IMR-90 (cell line): ENCODE measurements at regions not wholly inside any gene's neighbourhood (a gene's known extent, or its start where the extent isn't known, plus 50 kb on each side); places are given as distances from the start of the nearest gene placed in this dataset.

ENCODE experiments used
- ATAC-seq: fragments of 200-7000 bp; cut with Tn5 transposase; 2 replicates; pipeline ENCODE4 v1.9.1; 2020; ENCODE audit warnings: low read depth, mild to moderate bottlenecking, moderate library complexity
- BruUV-seq: library from RNA; stranded (reverse); fragments of 400-500 nt; replicated peaks from 2 replicates; lab custom pipeline; 2021; lab: Mats Ljungman, UMichigan
- CTCF ChIA-PET: fragments of 300-600 bp; formaldehyde crosslinking; extraction: SDS; loops from one replicate; lab custom pipeline; 2021; ENCODE audit warnings: antibody characterized with exemption; lab: Yijun Ruan, JAX
- POLR2A ChIA-PET: fragments of 300-600 bp; sonication (Branson Sonifier 250); formaldehyde crosslinking; loops from one replicate; lab custom pipeline; 2022; ENCODE audit warnings: antibody characterized with exemption; ENCODE audit not compliant: unreplicated experiment; lab: Charles Lee
- DNase-seq: peaks from one replicate; pipeline ENCODE4 v3.0.0; 2013
- H2AFZ ChIP-seq: replicated peaks from 2 replicates; pipeline ENCODE3; 2013; ENCODE audit warnings: low read length, mild to moderate bottlenecking; ENCODE audit not compliant: poor library complexity
- H2AK5ac ChIP-seq: 2 replicates; pipeline ENCODE4 v1.6.1; 2013; ENCODE audit warnings: low read depth, low read length, inconsistent platforms
- H2AK9ac ChIP-seq: replicated peaks from 2 replicates; pipeline ENCODE3; 2013; ENCODE audit warnings: mild to moderate bottlenecking, low read depth, low read length, moderate library complexity; ENCODE audit not compliant: poor library complexity
- H2BK120ac ChIP-seq: 2 replicates; pipeline ENCODE4 v1.6.1; 2013; ENCODE audit warnings: low read depth, low read length, inconsistent platforms
- H2BK15ac ChIP-seq: 3 replicates; pipeline ENCODE4 v1.6.1; 2013; ENCODE audit warnings: low read depth, low read length, inconsistent platforms
- H2BK20ac ChIP-seq: 2 replicates; pipeline ENCODE4 v1.6.1; 2013; ENCODE audit warnings: low read depth, mild to moderate bottlenecking, inconsistent platforms, low read length, moderate library complexity
- H2BK5ac ChIP-seq: 2 replicates; pipeline ENCODE4 v1.6.1; 2013; ENCODE audit warnings: mild to moderate bottlenecking, low read depth, low read length, inconsistent platforms; ENCODE audit not compliant: poor library complexity, severe bottlenecking
- H3K14ac ChIP-seq: replicated peaks from 2 replicates; pipeline ENCODE4 v1.6.1; 2013; ENCODE audit warnings: low read depth, low read length, inconsistent platforms
- H3K18ac ChIP-seq: 2 replicates; pipeline ENCODE4 v1.6.1; 2013; ENCODE audit warnings: low read depth, low read length, control low read depth
- H3K23ac ChIP-seq: 2 replicates; pipeline ENCODE4 v1.6.1; 2013; ENCODE audit warnings: low read depth, low read length, inconsistent platforms
- H3K27ac ChIP-seq: 2 replicates; pipeline ENCODE4 v1.5.1; 2013; ENCODE audit warnings: mild to moderate bottlenecking, control low read depth, low read length; ENCODE audit not compliant: insufficient read depth
- H3K27me3 ChIP-seq: 2 replicates; pipeline ENCODE4 v1.6.1; 2013; ENCODE audit warnings: low read length; ENCODE audit not compliant: control insufficient read depth, insufficient read depth
- H3K36me3 ChIP-seq: 2 replicates; pipeline ENCODE4 v1.6.1; 2013; ENCODE audit warnings: low read length, mixed read lengths; ENCODE audit not compliant: control insufficient read depth, insufficient read depth
- H3K4ac ChIP-seq: 2 replicates; pipeline ENCODE4 v1.6.1; 2013; ENCODE audit warnings: low read depth, low read length, inconsistent platforms
- H3K4me1 ChIP-seq: 2 replicates; pipeline ENCODE4 v1.6.1; 2013; ENCODE audit warnings: low read length, mixed read lengths; ENCODE audit not compliant: control insufficient read depth, insufficient read depth
- H3K4me2 ChIP-seq: 2 replicates; pipeline ENCODE4 v1.6.1; 2013; ENCODE audit warnings: low read depth, mild to moderate bottlenecking, control low read depth, low read length, moderate library complexity
- H3K4me3 ChIP-seq: 2 replicates; pipeline ENCODE4 v1.5.1; 2013; ENCODE audit warnings: low read depth, mild to moderate bottlenecking, control low read depth, low read length, moderate library complexity; ENCODE audit not compliant: insufficient read depth
- H3K56ac ChIP-seq: 2 replicates; pipeline ENCODE4 v1.6.1; 2013; ENCODE audit warnings: low read length, inconsistent platforms; ENCODE audit not compliant: insufficient read depth; ENCODE audit errors: extremely low read depth
- H3K79me1 ChIP-seq, 2 experiments: 2 replicates each; pipeline ENCODE4 v1.6.1; 2013; ENCODE audit warnings: low read length in 2 of 2, inconsistent platforms in 1 of 2, low read depth in 1 of 2
- H3K9ac ChIP-seq: 2 replicates; pipeline ENCODE4 v1.6.1; 2013; ENCODE audit warnings: low read depth, low read length, control low read depth
- H3K9me1 ChIP-seq: 2 replicates; pipeline ENCODE4 v1.6.1; 2013; ENCODE audit warnings: low read length, inconsistent platforms; ENCODE audit not compliant: insufficient read depth
- H3K9me3 ChIP-seq: 2 replicates; pipeline ENCODE4 v1.6.1; 2013; ENCODE audit warnings: low read length; ENCODE audit not compliant: control insufficient read depth, insufficient read depth
- H4K20me1 ChIP-seq: 2 replicates; pipeline ENCODE4 v1.6.1; 2013; ENCODE audit warnings: low read length, inconsistent platforms; ENCODE audit not compliant: insufficient read depth
- H4K5ac ChIP-seq: 2 replicates; pipeline ENCODE4 v1.6.1; 2013; ENCODE audit warnings: mild to moderate bottlenecking, low read depth, low read length, control low read depth
- H4K8ac ChIP-seq, 2 experiments: 2 replicates each; pipeline ENCODE4 v1.6.1; 2013; ENCODE audit warnings: low read depth in 2 of 2, low read length in 2 of 2, control low read depth in 1 of 2, inconsistent platforms in 1 of 2
- H4K91ac ChIP-seq: 2 replicates; pipeline ENCODE4 v1.6.1; 2013; ENCODE audit warnings: low read depth, low read length, inconsistent platforms; ENCODE audit not compliant: insufficient read depth
- FOS ChIP-seq: fragments of 150-350 bp; IDR thresholded peaks from 2 replicates; pipeline ENCODE4 v1.6.1; 2016; ENCODE audit warnings: low read depth, low read length
- dilution Hi-C: fragments of 300-500 bp; cut with HindIII; formaldehyde crosslinking; loops from one replicate; pipeline ENCODE4 v1.14.3; 2018; ENCODE audit warnings: low sequenced_read_pairs; ENCODE audit not compliant: unreplicated experiment
- in situ Hi-C: fragments of 300-500 bp; cut with MboI; formaldehyde crosslinking; loops from 3 replicates; pipeline ENCODE4 v1.14.3; 2019; ENCODE audit warnings: low sequenced_read_pairs, inconsistent platforms, mixed read lengths
- intact Hi-C: fragments of 100-400 bp; cut with micrococcal nuclease; formaldehyde crosslinking; loops from 2 replicates; pipeline ENCODE4 v1.10.0; 2022
- TF ChIP-seq, protein P1 (sequence below): conservative IDR thresholded peaks from 2 replicates; pipeline ENCODE4 v1.5.1; 2012; ENCODE audit warnings: mild to moderate bottlenecking, low read depth, low read length, improper control_type of control experiment

DNA sequence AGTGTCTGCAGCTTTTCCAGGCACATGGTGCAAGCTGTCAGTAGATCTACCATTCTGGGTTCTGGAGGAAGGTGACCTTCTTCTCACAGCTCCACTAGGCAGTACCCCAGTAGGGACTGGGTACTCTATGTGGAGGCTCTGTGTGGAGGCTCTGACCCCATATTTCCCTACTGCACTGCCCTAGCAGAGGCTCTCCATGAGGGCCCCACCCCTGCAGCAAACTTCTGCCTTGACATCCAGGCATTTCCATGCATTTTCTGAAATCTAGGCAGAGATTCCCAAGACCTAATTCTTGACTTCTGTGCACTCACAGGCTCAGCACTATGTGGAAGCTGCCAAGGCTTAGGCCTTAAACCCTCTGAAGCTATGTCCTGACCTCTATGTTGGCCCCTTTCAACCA lies 1060.0 kb downstream of the NAALADL2 start:
- dilution Hi-C loops: no loop called here
- CTCF ChIA-PET: no interaction called here
- BruUV-seq: no TSS peak

More for the DNA sequence above, 1060.0 kb downstream of the NAALADL2 start:
- no peak overlapping the region for H2BK15ac ChIP-seq
- no peak overlapping the region for H2BK20ac ChIP-seq
- H4K20me1 ChIP-seq: no peaks in the 10 kb centered on the region
- no peak overlapping the region for H3K23ac ChIP-seq
- H2AK9ac ChIP-seq: no peak overlapping the region
- no peak for ATAC-seq
- POLR2A ChIA-PET: no interaction called here
- no peaks in the 10 kb centered on the region for H3K9me1 ChIP-seq
- no peak for DNase-seq
- no peaks in the 10 kb centered on the region for H3K36me3 ChIP-seq
- H3K9ac ChIP-seq: no peak overlapping the region
- in situ Hi-C loops: no loop called here
- no peaks in the 10 kb centered on the region for H3K4me1 ChIP-seq
- no peak overlapping the region for H3K56ac ChIP-seq
- no peak overlapping the region for H4K8ac ChIP-seq
- H3K27ac ChIP-seq: no peak overlapping the region
- intact Hi-C loops: no loop called here
- TF ChIP-seq, protein P1, sequence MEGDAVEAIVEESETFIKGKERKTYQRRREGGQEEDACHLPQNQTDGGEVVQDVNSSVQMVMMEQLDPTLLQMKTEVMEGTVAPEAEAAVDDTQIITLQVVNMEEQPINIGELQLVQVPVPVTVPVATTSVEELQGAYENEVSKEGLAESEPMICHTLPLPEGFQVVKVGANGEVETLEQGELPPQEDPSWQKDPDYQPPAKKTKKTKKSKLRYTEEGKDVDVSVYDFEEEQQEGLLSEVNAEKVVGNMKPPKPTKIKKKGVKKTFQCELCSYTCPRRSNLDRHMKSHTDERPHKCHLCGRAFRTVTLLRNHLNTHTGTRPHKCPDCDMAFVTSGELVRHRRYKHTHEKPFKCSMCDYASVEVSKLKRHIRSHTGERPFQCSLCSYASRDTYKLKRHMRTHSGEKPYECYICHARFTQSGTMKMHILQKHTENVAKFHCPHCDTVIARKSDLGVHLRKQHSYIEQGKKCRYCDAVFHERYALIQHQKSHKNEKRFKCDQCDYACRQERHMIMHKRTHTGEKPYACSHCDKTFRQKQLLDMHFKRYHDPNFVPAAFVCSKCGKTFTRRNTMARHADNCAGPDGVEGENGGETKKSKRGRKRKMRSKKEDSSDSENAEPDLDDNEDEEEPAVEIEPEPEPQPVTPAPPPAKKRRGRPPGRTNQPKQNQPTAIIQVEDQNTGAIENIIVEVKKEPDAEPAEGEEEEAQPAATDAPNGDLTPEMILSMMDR: no peak
- TF ChIP-seq FOS: no peak
- H3K9me3 ChIP-seq: peaks cover 8% of the 10 kb centered on the region
- no peak overlapping the region for H3K4me3 ChIP-seq
- H4K91ac ChIP-seq: no peak overlapping the region
- no peak overlapping the region for H2AK5ac ChIP-seq
- no peak overlapping the region for H3K4ac ChIP-seq
- no peaks in the 10 kb centered on the region for H3K79me1 ChIP-seq
- no peak overlapping the region for H2BK5ac ChIP-seq
- H2BK120ac ChIP-seq: no peak overlapping the region
- no peak overlapping the region for H3K4me2 ChIP-seq
- H3K27me3 ChIP-seq: no peaks in the 10 kb centered on the region
- no peak overlapping the region for H3K14ac ChIP-seq
- H3K18ac ChIP-seq: no peak overlapping the region
- no peak overlapping the region for H2AFZ ChIP-seq
- H4K5ac ChIP-seq: no peak overlapping the region
